Fibroblast of lung (primary cell): ENCODE measurements at regions not wholly inside any gene's neighbourhood (a gene's known extent, or its start where the extent isn't known, plus 50 kb on each side); places are given as distances from the start of the nearest gene placed in this dataset.

Source experiments
- DNase-seq, 2 donors: peaks; one replicate each; pipeline versions ENCODE4 v3.0.0 to v3.0.0-alpha.2; 2010; ENCODE audit warnings: low read depth in 2 of 2
- H2AFZ ChIP-seq: 2 replicates; pipeline ENCODE4 v1.5.1; 2012; ENCODE audit warnings: low read length, control low read depth, inconsistent platforms
- H3K27ac ChIP-seq: 2 replicates; pipeline ENCODE4 v1.5.1; 2011; ENCODE audit warnings: low read length, control low read depth; ENCODE audit not compliant: insufficient read depth
- H3K27me3 ChIP-seq: 2 replicates; pipeline ENCODE4 v1.5.1; 2011; ENCODE audit warnings: mild to moderate bottlenecking, low read length; ENCODE audit not compliant: control insufficient read depth, insufficient read depth
- H3K36me3 ChIP-seq: 2 replicates; pipeline ENCODE4 v1.5.1; 2011; ENCODE audit warnings: low read length; ENCODE audit not compliant: control insufficient read depth, insufficient read depth
- H3K4me1 ChIP-seq: 2 replicates; pipeline ENCODE4 v1.5.1; 2011; ENCODE audit warnings: low read length; ENCODE audit not compliant: control insufficient read depth, insufficient read depth; ENCODE audit errors: extremely low read depth
- H3K4me2 ChIP-seq: 2 replicates; pipeline ENCODE4 v1.5.1; 2011; ENCODE audit warnings: low read length, control low read depth; ENCODE audit not compliant: insufficient read depth; ENCODE audit errors: extremely low read depth
- H3K4me3 ChIP-seq, 4 experiments: fragments of 200-600 bp in 1 of 4; sonication (generic) in 1 of 4; replicated peaks in 1 of 4; 2 replicates each; pipeline ENCODE4 v1.5.1; 2011 to 2016; ENCODE audit warnings: low read length in 4 of 4, low read depth in 3 of 4, mild to moderate bottlenecking in 3 of 4, control low read depth in 2 of 4, inconsistent platforms in 1 of 4, mixed read lengths in 1 of 4; ENCODE audit not compliant: insufficient read depth in 1 of 4; ENCODE audit errors: control extremely low read depth in 1 of 4
- H3K79me2 ChIP-seq: 2 replicates; pipeline ENCODE4 v1.5.1; 2012; ENCODE audit warnings: mild to moderate bottlenecking, low read length, inconsistent platforms; ENCODE audit not compliant: control insufficient read depth, insufficient read depth
- H3K9ac ChIP-seq: 2 replicates; pipeline ENCODE4 v1.5.1; 2011; ENCODE audit warnings: mild to moderate bottlenecking, low read length, control low read depth; ENCODE audit not compliant: insufficient read depth
- H3K9me3 ChIP-seq: 2 replicates; pipeline ENCODE4 v1.5.1; 2012; ENCODE audit warnings: low read depth, low read length; ENCODE audit not compliant: control insufficient read depth, insufficient read depth
- H4K20me1 ChIP-seq: 2 replicates; pipeline ENCODE4 v1.5.1; 2011; ENCODE audit warnings: low read length; ENCODE audit not compliant: control insufficient read depth, insufficient read depth; ENCODE audit errors: extremely low read depth
- EZH2 ChIP-seq: IDR thresholded peaks from 2 replicates; pipeline ENCODE4 v1.5.1; 2012; ENCODE audit warnings: low read length, control low read depth, mild to moderate bottlenecking; ENCODE audit errors: missing control alignments
- TF ChIP-seq, protein P1 (sequence below), 2 donors: IDR thresholded peaks in 1 of 2; conservative IDR thresholded peaks in 1 of 2; 1 replicate in 1 of 2; 2 replicates in 1 of 2; pipeline ENCODE4 v1.5.1; 2011 to 2012; ENCODE audit warnings: low read length in 2 of 2, control low read depth in 1 of 2, inconsistent platforms in 1 of 2, low read depth in 1 of 2, mild to moderate bottlenecking in 1 of 2

DNA sequence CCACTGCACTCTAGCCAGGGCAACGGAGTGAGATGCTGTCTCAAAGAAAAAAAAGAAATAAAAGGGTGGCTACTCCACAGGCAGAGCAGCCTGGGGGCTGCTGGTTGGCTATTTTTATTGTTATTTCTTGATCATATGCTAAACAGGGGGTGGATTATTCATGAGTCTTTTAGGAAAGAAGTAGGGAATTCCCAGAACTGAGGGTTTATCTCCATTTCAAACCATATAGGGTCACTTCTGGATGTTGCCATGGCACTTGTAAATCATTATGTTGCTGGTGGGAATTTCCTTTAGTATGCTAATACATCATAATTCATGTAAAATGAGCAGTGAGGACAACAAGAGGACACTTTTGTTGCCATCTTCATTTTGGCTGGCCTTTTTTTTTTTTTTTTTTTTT is 52.1 kb upstream of the GHITM start:
- H3K4me2 ChIP-seq: no peak overlapping the region
- no peak overlapping the region for H2AFZ ChIP-seq
- no peaks in the 10 kb centered on the region for H3K9me3 ChIP-seq
- no peaks in the 10 kb centered on the region for H3K36me3 ChIP-seq
- no peak overlapping the region for H3K27ac ChIP-seq
- no peak for DNase-seq
- H3K79me2 ChIP-seq: no peaks in the 10 kb centered on the region
- H3K4me3 ChIP-seq: no peak overlapping the region
- no peak for TF ChIP-seq EZH2
- TF ChIP-seq, protein P1, sequence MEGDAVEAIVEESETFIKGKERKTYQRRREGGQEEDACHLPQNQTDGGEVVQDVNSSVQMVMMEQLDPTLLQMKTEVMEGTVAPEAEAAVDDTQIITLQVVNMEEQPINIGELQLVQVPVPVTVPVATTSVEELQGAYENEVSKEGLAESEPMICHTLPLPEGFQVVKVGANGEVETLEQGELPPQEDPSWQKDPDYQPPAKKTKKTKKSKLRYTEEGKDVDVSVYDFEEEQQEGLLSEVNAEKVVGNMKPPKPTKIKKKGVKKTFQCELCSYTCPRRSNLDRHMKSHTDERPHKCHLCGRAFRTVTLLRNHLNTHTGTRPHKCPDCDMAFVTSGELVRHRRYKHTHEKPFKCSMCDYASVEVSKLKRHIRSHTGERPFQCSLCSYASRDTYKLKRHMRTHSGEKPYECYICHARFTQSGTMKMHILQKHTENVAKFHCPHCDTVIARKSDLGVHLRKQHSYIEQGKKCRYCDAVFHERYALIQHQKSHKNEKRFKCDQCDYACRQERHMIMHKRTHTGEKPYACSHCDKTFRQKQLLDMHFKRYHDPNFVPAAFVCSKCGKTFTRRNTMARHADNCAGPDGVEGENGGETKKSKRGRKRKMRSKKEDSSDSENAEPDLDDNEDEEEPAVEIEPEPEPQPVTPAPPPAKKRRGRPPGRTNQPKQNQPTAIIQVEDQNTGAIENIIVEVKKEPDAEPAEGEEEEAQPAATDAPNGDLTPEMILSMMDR (conservative IDR thresholded peaks at IDR 0.05 in 1 of 2, IDR thresholded peaks at IDR 0.05 in 1 of 2; ENCODE audit: low read depth in 1 of 2, low read length in 2 of 2): no peak
- H3K27me3 ChIP-seq: no peaks in the 10 kb centered on the region
- no peaks in the 10 kb centered on the region for H3K4me1 ChIP-seq
- no peaks in the 10 kb centered on the region for H4K20me1 ChIP-seq
- H3K9ac ChIP-seq: no peak overlapping the region

GRCh38 chr10:84088626-84089025 is 50.7 kb upstream of the GHITM start:
- no peak for TF ChIP-seq EZH2
- TF ChIP-seq, protein P1 (conservative IDR thresholded peaks at IDR 0.05 in 1 of 2, IDR thresholded peaks at IDR 0.05 in 1 of 2; ENCODE audit: low read depth in 1 of 2, low read length in 2 of 2): no peak
- Histone ChIP-seq H3K9me3 (no peaks in the 10 kb centered on the region), H3K4me3 (no peak overlapping the region), H3K4me1 (no peaks in the 10 kb centered on the region), H4K20me1 (no peaks in the 10 kb centered on the region), H3K27ac (no peak overlapping the region), H3K27me3 (no peaks in the 10 kb centered on the region), H3K79me2 (no peaks in the 10 kb centered on the region), H3K4me2 (no peak overlapping the region), H3K9ac (no peak overlapping the region), H2AFZ (no peak overlapping the region), H3K36me3 (no peaks in the 10 kb centered on the region)
- DNase-seq: no peak

- Histone ChIP-seq H3K4me1 (no peaks in the 10 kb centered on the region), H4K20me1 (no peaks in the 10 kb centered on the region), H3K36me3 (no peaks in the 10 kb centered on the region), H3K4me2 (no peak overlapping the region), H3K9me3 (no peaks in the 10 kb centered on the region), H3K79me2 (no peaks in the 10 kb centered on the region), H3K27me3 (no peaks in the 10 kb centered on the region), H3K27ac (no peak overlapping the region), H3K9ac (no peak overlapping the region), H3K4me3 (no peak overlapping the region), H2AFZ (no peak overlapping the region)
- TF ChIP-seq, protein P1 (conservative IDR thresholded peaks at IDR 0.05 in 1 of 2, IDR thresholded peaks at IDR 0.05 in 1 of 2; ENCODE audit: low read depth in 1 of 2, low read length in 2 of 2): no peak
- no peak for TF ChIP-seq EZH2
- no peak for DNase-seq
Measured at GRCh38 chr10:84089162-84089561, 50.1 kb upstream of the GHITM start.
